Upper lobe of left lung (tissue), 4 donors: ENCODE measurements at regions not wholly inside any gene's neighbourhood (a gene's known extent, or its start where the extent isn't known, plus 50 kb on each side); places are given as distances from the start of the nearest gene placed in this dataset.

Experiments
- CTCF ChIP-seq, 6 experiments: fragments of 450-650 bp in 4 of 6; fragments of 200-600 bp in 2 of 6; sonication (generic) in 2 of 6; IDR thresholded peaks; one replicate each; pipeline ENCODE4 v1.5.1; 2016 to 2019; ENCODE audit warnings: antibody characterized with exemption in 6 of 6
- POLR2A ChIP-seq, 4 donors: fragments of 450-650 bp; IDR thresholded peaks; one replicate each; pipeline ENCODE4 v1.5.1; 2016 to 2017; ENCODE audit warnings: antibody characterized with exemption in 4 of 4, mild to moderate bottlenecking in 2 of 4
- POLR2AphosphoS5 ChIP-seq, 2 donors: sonication (generic); formaldehyde crosslinking; IDR thresholded peaks; one replicate each; pipeline ENCODE4 v1.5.1; 2017; ENCODE audit warnings: antibody characterized with exemption in 2 of 2

- TF ChIP-seq CTCF (IDR thresholded peaks at IDR 0.05) (no peak), POLR2A (IDR thresholded peaks at IDR 0.05) (no peak), POLR2AphosphoS5 (IDR thresholded peaks at IDR 0.05) (no peak)
Observed at GRCh38 chr5:26757941-26758340, 280.4 kb downstream of the CDH9 start.
